GM12878 (cell line): ENCODE measurements at regions not wholly inside any gene's neighbourhood (a gene's known extent, or its start where the extent isn't known, plus 50 kb on each side); places are given as distances from the start of the nearest gene placed in this dataset.

Experiments used
- ATAC-seq: fragments of 200-7000 bp; cut with Tn5 transposase; 3 replicates; pipeline ENCODE4 v1.9.1; 2020; ENCODE audit warnings: mild to moderate bottlenecking, moderate library complexity
- BruUV-seq: library from RNA; stranded (reverse); fragments of 400-500 nt; replicated peaks from 2 replicates; lab custom pipeline; 2021; lab: Mats Ljungman, UMichigan
- CTCF ChIA-PET: fragments of 300-600 bp; sonication (Branson Sonifier 250); formaldehyde crosslinking; extraction: SDS; loops from one replicate; lab custom pipeline; 2021; ENCODE audit warnings: inconsistent platforms; lab: Yijun Ruan, JAX
- POLR2A ChIA-PET: fragments of 350-600 bp; formaldehyde crosslinking; extraction: SDS; loops from one replicate; lab custom pipeline; 2021; ENCODE audit warnings: inconsistent platforms; lab: Charles Lee
- RAD21 ChIA-PET: fragments of 300-600 bp; sonication (Branson Sonifier 250); formaldehyde crosslinking; loops from one replicate; lab custom pipeline; 2023; ENCODE audit warnings: antibody characterized with exemption; ENCODE audit not compliant: unreplicated experiment; lab: Charles Lee
- SMC1A ChIA-PET: fragments of 300-600 bp; sonication (Branson Sonifier 250); formaldehyde crosslinking; loops from one replicate; lab custom pipeline; 2023; ENCODE audit not compliant: unreplicated experiment, uncharacterized antibody; lab: Charles Lee
- DNase-seq: peaks from one replicate; pipeline ENCODE4 v3.0.0-alpha.2; 2011; ENCODE audit warnings: low read depth, low spot score
- FAIRE-seq: peaks from 3 replicates; lab custom pipeline; 2011; peaks lifted over from hg19 to GRCh38; lab: Jason Lieb, UNC
- H2AFZ ChIP-seq: 2 replicates; pipeline ENCODE4 v1.6.0; 2011; ENCODE audit warnings: low read depth, low read length, control low read depth; ENCODE audit not compliant: control insufficient read depth
- H3K27ac ChIP-seq: 2 replicates; pipeline ENCODE4 v1.5.1; 2011; ENCODE audit warnings: control low read depth; ENCODE audit not compliant: control insufficient read depth, insufficient read depth
- H3K27me3 ChIP-seq, 2 experiments: replicated peaks in 1 of 2; 2 replicates each; pipeline versions ENCODE4 v1.6.0 to v1.6.1; 2011; ENCODE audit warnings: low read length in 1 of 2; ENCODE audit not compliant: control insufficient read depth in 2 of 2, insufficient read depth in 2 of 2
- H3K36me3 ChIP-seq, 2 experiments: 2 replicates each; pipeline ENCODE4 v1.5.1; 2011; ENCODE audit warnings: low read length in 1 of 2; ENCODE audit not compliant: control insufficient read depth in 2 of 2, insufficient read depth in 2 of 2
- H3K4me1 ChIP-seq: 2 replicates; pipeline ENCODE4 v1.6.1; 2011; ENCODE audit warnings: mild to moderate bottlenecking, low read length, moderate library complexity, mixed read lengths; ENCODE audit not compliant: control insufficient read depth, insufficient read depth
- H3K4me2 ChIP-seq: 2 replicates; pipeline ENCODE4 v1.6.0; 2011; ENCODE audit warnings: control low read depth; ENCODE audit not compliant: control insufficient read depth, insufficient read depth
- H3K4me3 ChIP-seq: fragments of 200-600 bp; sonication (generic); 2 replicates; pipeline ENCODE4 v1.5.1; 2016
- H3K79me2 ChIP-seq: 2 replicates; pipeline ENCODE4 v1.6.0; 2011; ENCODE audit warnings: low read length; ENCODE audit not compliant: control insufficient read depth, insufficient read depth
- H3K9ac ChIP-seq: 2 replicates; pipeline ENCODE4 v1.8.0; 2011; ENCODE audit warnings: low read length, control low read depth, mixed read lengths; ENCODE audit not compliant: control insufficient read depth, insufficient read depth
- H3K9me3 ChIP-seq: replicated peaks from 3 replicates; pipeline ENCODE4 v1.5.1; 2011; ENCODE audit warnings: mild to moderate bottlenecking, low read length; ENCODE audit not compliant: control insufficient read depth, insufficient read depth
- H4K20me1 ChIP-seq: 2 replicates; pipeline ENCODE4 v1.6.0; 2011; ENCODE audit not compliant: control insufficient read depth, insufficient read depth
- ATF7 ChIP-seq: fragments of 450-650 bp; IDR thresholded peaks from 2 replicates; pipeline ENCODE4 v1.6.1; 2016; ENCODE audit warnings: low read depth, mild to moderate bottlenecking
- CREM ChIP-seq: IDR thresholded peaks from 2 replicates; pipeline ENCODE4 v1.6.1; 2014; ENCODE audit warnings: antibody characterized with exemption, low read depth
- E2F4 ChIP-seq: IDR thresholded peaks from 2 replicates; pipeline ENCODE4 v1.6.1; 2012; ENCODE audit warnings: low read depth, low read length, improper control_type of control experiment
- EED ChIP-seq: sonication (generic); IDR thresholded peaks from 2 replicates; pipeline ENCODE4 v1.6.1; 2016; ENCODE audit warnings: antibody characterized with exemption, low read depth
- HDAC6 ChIP-seq: fragments of 200-600 bp; sonication (generic); IDR thresholded peaks from one replicate; pipeline ENCODE4 v1.8.0; 2017; ENCODE audit warnings: antibody characterized with exemption; ENCODE audit not compliant: unreplicated experiment
- MXI1 ChIP-seq: fragments of 150-350 bp; IDR thresholded peaks from 2 replicates; pipeline ENCODE4 v1.6.1; 2011; ENCODE audit warnings: low read depth, mild to moderate bottlenecking, inconsistent platforms, low read length, improper control_type of control experiment
- NFYA ChIP-seq: IDR thresholded peaks from 2 replicates; pipeline ENCODE4 v1.6.1; 2011; ENCODE audit warnings: low read depth, mild to moderate bottlenecking, low read length, improper control_type of control experiment, borderline replicate concordance
- NR2C1 ChIP-seq: fragments of 450-650 bp; IDR thresholded peaks from 2 replicates; pipeline ENCODE4 v1.6.1; 2017; ENCODE audit warnings: antibody characterized with exemption, mild to moderate bottlenecking, moderate library complexity
- NR2C2 ChIP-seq: IDR thresholded peaks from 2 replicates; pipeline ENCODE4 v1.6.1; 2011; ENCODE audit warnings: borderline replicate concordance, low read depth; ENCODE audit not compliant: control insufficient read depth, insufficient read length
- NR2F1 ChIP-seq: fragments of 450-650 bp; conservative IDR thresholded peaks from 2 replicates; pipeline ENCODE4 v1.6.1; 2017; ENCODE audit warnings: mild to moderate bottlenecking
- PAX5 ChIP-seq: IDR thresholded peaks from 2 replicates; pipeline ENCODE4 v1.6.1; 2011; ENCODE audit warnings: low read depth, low read length, borderline replicate concordance
- RAD51 ChIP-seq: fragments of 450-650 bp; IDR thresholded peaks from 2 replicates; pipeline ENCODE4 v1.6.1; 2016; ENCODE audit warnings: moderate library complexity, mild to moderate bottlenecking, inconsistent platforms
- SUPT20H ChIP-seq: IDR thresholded peaks from 2 replicates; pipeline ENCODE4 v1.6.1; 2011; ENCODE audit warnings: low read depth, mild to moderate bottlenecking, low read length, moderate library complexity, borderline replicate concordance; ENCODE audit not compliant: control insufficient read depth
- WGBS: methylation state at CpG from one replicate; pipeline ENCODE4 v1.1.6; 2016; ENCODE audit warnings: low lambda C conversion rate; ENCODE audit not compliant: insufficient replicate concordance, insufficient coverage; ENCODE audit errors: missing lambda C conversion rate; 5-methylcytosine and 5-hydroxymethylcytosine counted together
- in situ Hi-C: fragments of 300-500 bp; cut with MboI; formaldehyde crosslinking; loops from 9 replicates; pipeline ENCODE4 v1.14.3; 2018; ENCODE audit warnings: mixed read lengths
- intact Hi-C: fragments of 100-400 bp; cut with micrococcal nuclease; formaldehyde crosslinking; loops from one replicate; pipeline ENCODE4 v1.14.2; 2022; ENCODE audit not compliant: unreplicated experiment
- TF ChIP-seq, protein P1 (sequence below): fragments of 450-650 bp; formaldehyde crosslinking; IDR thresholded peaks from 2 replicates; pipeline ENCODE4 v1.4.0; 2022; ENCODE audit warnings: mild to moderate bottlenecking, moderate library complexity

DNA sequence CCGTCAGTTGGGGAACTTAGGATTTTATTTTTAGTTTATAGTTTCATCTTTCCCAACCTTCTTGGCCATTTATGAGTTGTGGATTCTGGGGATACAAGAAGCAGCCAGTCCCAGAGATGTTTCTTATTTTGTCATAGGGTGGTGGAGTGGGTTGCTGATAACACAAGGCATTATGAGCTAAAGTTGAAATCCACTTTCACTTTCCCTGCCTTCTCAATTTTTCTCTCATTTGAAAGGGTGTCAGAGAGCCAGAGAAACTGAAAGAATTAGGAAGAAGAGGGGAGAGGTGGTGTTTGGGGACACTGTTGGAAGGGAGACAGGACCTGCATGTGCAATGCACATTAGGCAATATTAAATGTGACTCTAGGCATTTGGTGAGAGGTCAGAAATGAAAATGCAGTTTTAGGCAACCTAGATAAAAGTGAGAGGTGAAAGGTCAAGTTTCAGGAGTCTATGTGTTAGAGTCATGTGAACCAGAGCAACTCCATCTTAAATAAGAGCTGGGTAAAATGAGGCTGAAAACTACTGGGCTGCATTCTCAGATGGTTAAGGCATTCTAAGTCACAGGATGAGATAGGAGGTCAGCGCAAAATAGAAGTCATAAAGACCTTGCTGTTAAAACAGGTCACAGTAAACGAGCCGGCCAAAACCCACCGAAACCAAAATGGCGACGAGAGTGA lies 71.1 kb upstream of the F3 start:
- Histone ChIP-seq H2AFZ (no peak overlapping the region), H3K36me3 (no peaks in the 10 kb centered on the region), H3K4me2 (peak overlapping the region; percentile 17; the same call in 1 of the 2 replicates), H3K9me3 (no peaks in the 10 kb centered on the region), H3K4me1 (no peaks in the 10 kb centered on the region), H4K20me1 (no peaks in the 10 kb centered on the region), H3K79me2 (no peaks in the 10 kb centered on the region), H3K9ac (no peak overlapping the region), H3K4me3 (no peak overlapping the region), H3K27me3 (no peaks in the 10 kb centered on the region), H3K27ac (no peak overlapping the region)
- ChIA-PET RAD21 (no interaction called here), SMC1A (no interaction called here), CTCF (no interaction called here), POLR2A (no interaction called here)
- in situ Hi-C loops, result no loop called here
- FAIRE-seq, result no peak
- ATAC-seq, result no peak
- no TSS peak for BruUV-seq
- DNase-seq, result no peak
- WGBS, result 77% methylated on average over 7 of the region's 7 CpGs
- intact Hi-C loops, result no loop called here
- no peak for TF ChIP-seq PAX5
- TF ChIP-seq CREM, result no peak
- no peak for TF ChIP-seq SUPT20H
- no peak for TF ChIP-seq RAD51
- TF ChIP-seq NFYA, result no peak
- no peak for TF ChIP-seq E2F4
- TF ChIP-seq NR2F1, result peak; percentile 59
- TF ChIP-seq ATF7, result no peak
- TF ChIP-seq EED, result no peak
- TF ChIP-seq, protein P1, sequence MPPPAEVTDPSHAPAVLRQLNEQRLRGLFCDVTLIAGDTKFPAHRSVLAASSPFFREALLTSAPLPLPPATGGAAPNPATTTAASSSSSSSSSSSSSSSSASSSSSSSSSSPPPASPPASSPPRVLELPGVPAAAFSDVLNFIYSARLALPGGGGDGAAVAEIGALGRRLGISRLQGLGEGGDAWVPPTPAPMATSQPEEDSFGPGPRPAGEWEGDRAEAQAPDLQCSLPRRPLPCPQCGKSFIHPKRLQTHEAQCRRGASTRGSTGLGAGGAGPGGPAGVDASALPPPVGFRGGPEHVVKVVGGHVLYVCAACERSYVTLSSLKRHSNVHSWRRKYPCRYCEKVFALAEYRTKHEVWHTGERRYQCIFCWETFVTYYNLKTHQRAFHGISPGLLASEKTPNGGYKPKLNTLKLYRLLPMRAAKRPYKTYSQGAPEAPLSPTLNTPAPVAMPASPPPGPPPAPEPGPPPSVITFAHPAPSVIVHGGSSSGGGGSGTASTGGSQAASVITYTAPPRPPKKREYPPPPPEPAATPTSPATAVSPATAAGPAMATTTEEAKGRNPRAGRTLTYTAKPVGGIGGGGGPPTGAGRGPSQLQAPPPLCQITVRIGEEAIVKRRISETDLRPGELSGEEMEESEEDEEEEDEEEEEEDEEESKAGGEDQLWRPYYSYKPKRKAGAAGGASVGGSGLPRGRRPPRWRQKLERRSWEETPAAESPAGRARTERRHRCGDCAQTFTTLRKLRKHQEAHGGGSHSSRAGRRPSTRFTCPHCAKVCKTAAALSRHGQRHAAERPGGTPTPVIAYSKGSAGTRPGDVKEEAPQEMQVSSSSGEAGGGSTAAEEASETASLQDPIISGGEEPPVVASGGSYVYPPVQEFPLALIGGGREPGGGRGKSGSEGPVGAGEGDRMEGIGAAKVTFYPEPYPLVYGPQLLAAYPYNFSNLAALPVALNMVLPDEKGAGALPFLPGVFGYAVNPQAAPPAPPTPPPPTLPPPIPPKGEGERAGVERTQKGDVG (CRISPR knock-in tag), result no peak
- no peak for TF ChIP-seq MXI1
- no peak for TF ChIP-seq HDAC6
- peak; percentile 25; the same call in 1 of the 2 replicates for TF ChIP-seq NR2C1
- no peak for TF ChIP-seq NR2C2
